Caco-2 (cell line): ENCODE measurements at regions not wholly inside any gene's neighbourhood (a gene's known extent, or its start where the extent isn't known, plus 50 kb on each side); places are given as distances from the start of the nearest gene placed in this dataset.

Experiments used
- BruUV-seq: library from RNA; stranded (reverse); fragments of 400-500 nt; replicated peaks from 2 replicates; lab custom pipeline; 2021; lab: Mats Ljungman, UMichigan
- CTCF ChIA-PET: fragments of 300-600 bp; sonication (Branson Sonifier 250); formaldehyde crosslinking; loops from one replicate; lab custom pipeline; 2022; ENCODE audit warnings: antibody characterized with exemption; lab: Charles Lee
- POLR2A ChIA-PET: fragments of 300-600 bp; sonication (Branson Sonifier 250); formaldehyde crosslinking; loops from one replicate; lab custom pipeline; 2022; ENCODE audit warnings: antibody characterized with exemption; lab: Charles Lee
- DNase-seq, 2 experiments: peaks; one replicate each; pipeline versions ENCODE4 v3.0.0 to v3.0.0-alpha.2; 2020 to 2022
- H3K27me3 ChIP-seq: replicated peaks from 2 replicates; pipeline ENCODE4 v1.6.0; 2011; ENCODE audit warnings: low read length; ENCODE audit not compliant: control insufficient read depth, insufficient read depth
- H3K36me3 ChIP-seq: 2 replicates; pipeline ENCODE4 v1.5.1; 2011; ENCODE audit warnings: low read length; ENCODE audit not compliant: control insufficient read depth, insufficient read depth
- H3K4me1 ChIP-seq: fragments of 250-450 bp; sonication (Bioruptor Pico); 2 replicates; pipeline ENCODE4 v1.5.1; 2020; ENCODE audit warnings: mild to moderate bottlenecking
- H3K4me3 ChIP-seq: 2 replicates; pipeline ENCODE4 v1.5.1; 2011; ENCODE audit warnings: low read depth, mild to moderate bottlenecking, control low read depth, low read length
- H3K9me3 ChIP-seq: fragments of 250-450 bp; sonication (Bioruptor Pico); 2 replicates; pipeline ENCODE4 v1.5.1; 2020; ENCODE audit warnings: mild to moderate bottlenecking, moderate library complexity
- H3K27ac Mint-ChIP-seq: one replicate; pipeline ENCODE4 v1.8.0; 2022; ENCODE audit warnings: mixed read lengths; ENCODE audit not compliant: unreplicated experiment
- H3K27me3 Mint-ChIP-seq: one replicate; pipeline ENCODE4 v1.8.0; 2022; ENCODE audit warnings: mixed read lengths; ENCODE audit not compliant: insufficient read depth, unreplicated experiment
- H3K36me3 Mint-ChIP-seq: one replicate; pipeline ENCODE4 v1.8.0; 2022; ENCODE audit warnings: mild to moderate bottlenecking, mixed read lengths; ENCODE audit not compliant: insufficient read depth, unreplicated experiment
- H3K4me1 Mint-ChIP-seq: one replicate; pipeline ENCODE4 v1.8.0; 2022; ENCODE audit warnings: low read depth, mixed read lengths; ENCODE audit not compliant: unreplicated experiment
- H3K4me3 Mint-ChIP-seq: one replicate; pipeline ENCODE4 v1.8.0; 2022; ENCODE audit warnings: mild to moderate bottlenecking, moderate library complexity, mixed read lengths; ENCODE audit not compliant: unreplicated experiment
- H3K9me3 Mint-ChIP-seq: one replicate; pipeline ENCODE4 v1.8.0; 2022; ENCODE audit warnings: mixed read lengths; ENCODE audit not compliant: unreplicated experiment
- CTCF ChIP-seq, 2 experiments: fragments of 200-600 bp in 1 of 2; IDR thresholded peaks; 1 replicate in 1 of 2; 2 replicates in 1 of 2; pipeline versions ENCODE4 v1.5.1 to v1.8.0; 2011 to 2022; ENCODE audit warnings: antibody characterized with exemption in 1 of 2, control low read depth in 1 of 2, inconsistent platforms in 1 of 2, low read depth in 1 of 2, low read length in 1 of 2, mild to moderate bottlenecking in 1 of 2, moderate library complexity in 1 of 2; ENCODE audit not compliant: insufficient read depth in 1 of 2, severe bottlenecking in 1 of 2, unreplicated experiment in 1 of 2
- intact Hi-C: fragments of 100-400 bp; cut with micrococcal nuclease; formaldehyde crosslinking; loops from one replicate; pipeline ENCODE4 v1.10.0; 2022; ENCODE audit not compliant: unreplicated experiment

GRCh38 chr2:130289780-130290179 is 52.9 kb upstream of the IMP4 start:
- no peak overlapping the region for H3K4me3 Mint-ChIP-seq
- CTCF ChIA-PET, result no interaction called here

GRCh38 chr2:130288467-130289403 is 54.0 kb upstream of the IMP4 start:
- H3K36me3 ChIP-seq, result no peaks in the 10 kb centered on the region
- H3K4me3 ChIP-seq, result no peak overlapping the region
- Mint-ChIP-seq H3K4me1 (no peaks in the 10 kb centered on the region), H3K36me3 (no peaks in the 10 kb centered on the region), H3K27ac (no peak overlapping the region), H3K9me3 (no peaks in the 10 kb centered on the region), H3K27me3 (peaks cover 3% of the 10 kb centered on the region), H3K4me3 (no peak overlapping the region)
- POLR2A ChIA-PET, result no interaction called here
- peaks cover 5% of the 10 kb centered on the region; the same call in 1 of the 2 replicates for H3K4me1 ChIP-seq
- H3K27me3 ChIP-seq, result no peaks in the 10 kb centered on the region
- CTCF ChIA-PET, result interaction anchor here (1.0 kb wide), 1 partner anchor 44 kb away, joined by 4 read pairs; no protein-coding TSS in a partner anchor
- intact Hi-C loops, result no loop called here
- DNase-seq, result peak in 1 of 2 experiments; percentile 13
- no peaks in the 10 kb centered on the region for H3K9me3 ChIP-seq
- TF ChIP-seq CTCF (IDR thresholded peaks at IDR 0.05; ENCODE audit: insufficient read depth in 1 of 2, low read depth in 1 of 2, low read length in 1 of 2, severe bottlenecking in 1 of 2, unreplicated experiment in 1 of 2), result no peak
- BruUV-seq, result no TSS peak

More at GRCh38 chr2:130289780-130290179, 52.9 kb upstream of the IMP4 start:
- intact Hi-C loops, result no loop called here
- POLR2A ChIA-PET, result no interaction called here
- Mint-ChIP-seq H3K36me3 (no peaks in the 10 kb centered on the region), H3K4me1 (no peaks in the 10 kb centered on the region), H3K27me3 (peaks cover 9% of the 10 kb centered on the region), H3K9me3 (no peaks in the 10 kb centered on the region), H3K27ac (no peak overlapping the region)
- TF ChIP-seq CTCF (IDR thresholded peaks at IDR 0.05; ENCODE audit: insufficient read depth in 1 of 2, low read depth in 1 of 2, low read length in 1 of 2, severe bottlenecking in 1 of 2, unreplicated experiment in 1 of 2), result no peak
- no peak overlapping the region for H3K4me3 ChIP-seq
- no peaks in the 10 kb centered on the region for H3K27me3 ChIP-seq
- no TSS peak for BruUV-seq
- no peak for DNase-seq
- H3K4me1 ChIP-seq, result peaks cover 5% of the 10 kb centered on the region; the same call in 1 of the 2 replicates
- no peaks in the 10 kb centered on the region for H3K9me3 ChIP-seq
- no peaks in the 10 kb centered on the region for H3K36me3 ChIP-seq

GRCh38 chr2:130287656-130288026 is 55.1 kb upstream of the IMP4 start:
- TF ChIP-seq CTCF (IDR thresholded peaks at IDR 0.05; ENCODE audit: insufficient read depth in 1 of 2, low read depth in 1 of 2, low read length in 1 of 2, severe bottlenecking in 1 of 2, unreplicated experiment in 1 of 2), result no peak
- no peaks in the 10 kb centered on the region for H3K9me3 Mint-ChIP-seq
- no peak overlapping the region for H3K4me3 Mint-ChIP-seq
- BruUV-seq, result no TSS peak
- DNase-seq, result no peak
- no peaks in the 10 kb centered on the region for H3K36me3 ChIP-seq
- peaks cover 6% of the 10 kb centered on the region for H3K4me1 Mint-ChIP-seq
- H3K9me3 ChIP-seq, result no peaks in the 10 kb centered on the region
- H3K36me3 Mint-ChIP-seq, result no peaks in the 10 kb centered on the region
- POLR2A ChIA-PET, result no interaction called here
- intact Hi-C loops, result no loop called here
- no peak overlapping the region for H3K4me3 ChIP-seq
- H3K27me3 Mint-ChIP-seq, result no peaks in the 10 kb centered on the region
- CTCF ChIA-PET, result no interaction called here
- peaks cover 5% of the 10 kb centered on the region; the same call in 1 of the 2 replicates for H3K4me1 ChIP-seq
- H3K27me3 ChIP-seq, result no peaks in the 10 kb centered on the region
- H3K27ac Mint-ChIP-seq, result no peak overlapping the region
